GM06990 (cell line): ENCODE measurements at regions not wholly inside any gene's neighbourhood (a gene's known extent, or its start where the extent isn't known, plus 50 kb on each side); places are given as distances from the start of the nearest gene placed in this dataset.

Source experiments
- DNase-seq: peaks from one replicate; pipeline ENCODE4 v3.0.0-alpha.2; 2011; ENCODE audit not compliant: insufficient read length; ENCODE audit errors: extremely low read depth
- H3K27me3 ChIP-seq: replicated peaks from 2 replicates; pipeline ENCODE4 v1.6.0; 2011; ENCODE audit warnings: low read length; ENCODE audit not compliant: control insufficient read depth, insufficient read depth
- H3K36me3 ChIP-seq: 2 replicates; pipeline ENCODE4 v1.5.1; 2011; ENCODE audit warnings: low read length; ENCODE audit not compliant: control insufficient read depth, insufficient read depth
- H3K4me3 ChIP-seq: replicated peaks from 2 replicates; pipeline ENCODE4 v1.5.1; 2011; ENCODE audit warnings: low read depth, mild to moderate bottlenecking, control low read depth, low read length
- TF ChIP-seq, protein P1 (sequence below): IDR thresholded peaks from 2 replicates; pipeline ENCODE4 v1.5.1; 2011; ENCODE audit warnings: low read length, control low read depth, mild to moderate bottlenecking, inconsistent platforms; ENCODE audit not compliant: insufficient read depth, poor library complexity, severe bottlenecking

DNA sequence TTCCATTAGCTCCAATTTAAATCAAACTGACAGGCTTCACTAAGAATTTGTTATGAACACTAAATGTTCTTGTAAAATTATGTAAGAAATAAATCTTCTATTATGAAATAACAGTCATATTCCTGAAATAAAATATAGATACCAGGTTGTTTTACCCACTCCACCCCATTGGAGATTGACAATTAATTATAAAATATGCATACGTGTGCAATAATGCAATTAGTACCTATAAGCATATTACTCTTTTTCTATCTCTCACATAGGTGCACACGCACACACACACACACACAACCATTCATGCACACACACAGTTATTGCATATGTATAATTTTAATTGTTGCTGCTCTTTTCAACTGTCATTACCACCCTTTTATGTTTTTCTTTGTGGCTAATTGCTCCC lies 395.7 kb downstream of the SLITRK5 start:
- no peak for DNase-seq
- no peak overlapping the region for H3K4me3 ChIP-seq
- TF ChIP-seq, protein P1, sequence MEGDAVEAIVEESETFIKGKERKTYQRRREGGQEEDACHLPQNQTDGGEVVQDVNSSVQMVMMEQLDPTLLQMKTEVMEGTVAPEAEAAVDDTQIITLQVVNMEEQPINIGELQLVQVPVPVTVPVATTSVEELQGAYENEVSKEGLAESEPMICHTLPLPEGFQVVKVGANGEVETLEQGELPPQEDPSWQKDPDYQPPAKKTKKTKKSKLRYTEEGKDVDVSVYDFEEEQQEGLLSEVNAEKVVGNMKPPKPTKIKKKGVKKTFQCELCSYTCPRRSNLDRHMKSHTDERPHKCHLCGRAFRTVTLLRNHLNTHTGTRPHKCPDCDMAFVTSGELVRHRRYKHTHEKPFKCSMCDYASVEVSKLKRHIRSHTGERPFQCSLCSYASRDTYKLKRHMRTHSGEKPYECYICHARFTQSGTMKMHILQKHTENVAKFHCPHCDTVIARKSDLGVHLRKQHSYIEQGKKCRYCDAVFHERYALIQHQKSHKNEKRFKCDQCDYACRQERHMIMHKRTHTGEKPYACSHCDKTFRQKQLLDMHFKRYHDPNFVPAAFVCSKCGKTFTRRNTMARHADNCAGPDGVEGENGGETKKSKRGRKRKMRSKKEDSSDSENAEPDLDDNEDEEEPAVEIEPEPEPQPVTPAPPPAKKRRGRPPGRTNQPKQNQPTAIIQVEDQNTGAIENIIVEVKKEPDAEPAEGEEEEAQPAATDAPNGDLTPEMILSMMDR = no peak
- no peaks in the 10 kb centered on the region for H3K36me3 ChIP-seq
- H3K27me3 ChIP-seq = no peaks in the 10 kb centered on the region

DNA sequence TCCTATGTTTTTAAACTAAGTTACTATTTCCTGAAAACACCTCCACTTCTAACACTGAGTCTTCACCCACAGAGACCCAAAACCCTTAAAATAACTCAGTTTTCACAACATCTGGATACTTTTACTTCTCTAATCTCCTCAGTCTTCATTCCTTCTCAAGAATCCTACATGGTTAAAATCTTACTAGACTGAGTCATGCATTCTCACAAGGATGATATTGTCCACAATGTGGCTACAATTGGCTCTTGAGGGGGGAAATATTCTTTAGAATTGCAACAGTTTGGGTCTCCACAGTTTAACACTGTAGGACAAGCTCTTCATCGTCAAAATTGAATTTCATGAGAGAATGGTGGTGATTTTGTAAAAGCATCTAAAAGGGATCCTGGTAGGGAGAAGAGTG lies 397.1 kb downstream of the SLITRK5 start:
- Histone ChIP-seq H3K27me3 (no peaks in the 10 kb centered on the region), H3K36me3 (no peaks in the 10 kb centered on the region), H3K4me3 (no peak overlapping the region)
- TF ChIP-seq, protein P1 = no peak
- no peak for DNase-seq

DNA sequence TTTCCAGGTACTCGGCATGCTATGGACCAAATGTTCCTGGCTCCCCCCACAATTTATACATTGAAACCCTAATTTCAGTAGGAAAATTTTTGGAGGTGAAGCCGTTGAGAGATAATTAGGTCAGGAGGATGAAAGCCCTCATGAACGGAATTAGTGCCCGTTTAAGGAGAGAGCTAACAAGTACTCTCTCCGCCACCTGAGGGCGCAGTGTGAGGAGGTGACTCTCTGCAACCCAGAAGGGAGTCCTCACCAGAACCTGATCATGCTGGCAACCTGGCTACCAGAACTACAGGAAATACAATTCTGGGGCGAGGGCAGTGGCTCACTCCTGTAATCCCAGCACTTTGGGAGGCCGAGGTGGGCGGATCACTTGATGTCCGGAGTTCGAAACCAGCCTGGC lies 397.8 kb downstream of the SLITRK5 start:
- Histone ChIP-seq H3K36me3 (no peaks in the 10 kb centered on the region), H3K27me3 (no peaks in the 10 kb centered on the region), H3K4me3 (no peak overlapping the region)
- no peak for DNase-seq
- TF ChIP-seq, protein P1 = no peak

DNA sequence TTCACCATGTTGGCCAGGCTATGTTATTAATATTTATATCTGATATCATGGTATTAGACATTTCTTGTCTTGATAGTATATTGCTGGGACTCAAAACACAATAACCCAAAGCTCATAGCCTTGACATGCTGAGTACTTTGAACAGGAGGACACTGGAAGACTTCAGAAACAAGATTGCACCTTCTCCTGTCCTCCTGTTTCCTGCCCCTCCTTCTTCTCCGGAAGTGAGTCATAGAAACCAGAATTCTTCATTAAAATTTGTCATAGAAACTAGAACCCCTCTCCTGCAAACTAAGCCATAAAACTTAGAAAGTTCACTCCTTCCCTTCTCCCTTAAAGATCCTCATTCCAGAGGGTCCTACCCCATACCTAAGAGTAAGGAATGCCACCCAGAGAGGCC lies 400.2 kb downstream of the SLITRK5 start:
- no peak for DNase-seq
- no peak overlapping the region for H3K4me3 ChIP-seq
- H3K27me3 ChIP-seq = no peaks in the 10 kb centered on the region
- H3K36me3 ChIP-seq = no peaks in the 10 kb centered on the region
- TF ChIP-seq, protein P1 = no peak

GRCh38 chr13:88074794-88075510 lies 403.8 kb downstream of the SLITRK5 start:
- DNase-seq = no peak
- TF ChIP-seq, protein P1 = no peak
- Histone ChIP-seq H3K4me3 (no peak overlapping the region), H3K27me3 (no peaks in the 10 kb centered on the region), H3K36me3 (no peaks in the 10 kb centered on the region)

DNA sequence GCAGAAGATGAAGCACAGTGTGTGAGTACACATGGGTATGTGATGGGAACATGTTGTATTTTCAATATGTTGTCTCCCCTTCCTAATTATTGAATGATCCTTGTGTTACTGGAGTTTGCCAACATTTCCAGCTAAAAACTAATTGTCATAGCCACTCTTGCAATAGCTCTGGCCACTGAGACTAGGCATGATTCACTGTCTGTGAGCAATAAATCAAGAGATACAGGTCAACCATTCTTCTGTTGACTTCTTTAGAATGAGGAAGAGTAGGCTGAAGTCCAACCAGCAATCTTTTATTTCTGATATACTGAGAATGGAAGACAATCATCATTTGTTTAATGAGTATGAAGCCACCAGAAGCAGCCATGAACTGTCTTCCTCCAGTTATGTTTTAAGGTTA lies 413.9 kb downstream of the SLITRK5 start:
- H3K36me3 ChIP-seq = no peaks in the 10 kb centered on the region
- H3K27me3 ChIP-seq = no peaks in the 10 kb centered on the region
- TF ChIP-seq, protein P1 = no peak
- H3K4me3 ChIP-seq = no peak overlapping the region
- DNase-seq = no peak
